ENCODE measurements at regions not wholly inside any gene's neighbourhood (a gene's known extent, or its start where the extent isn't known, plus 50 kb on each side); places are given as distances from the start of the nearest gene placed in this dataset.

DNA sequence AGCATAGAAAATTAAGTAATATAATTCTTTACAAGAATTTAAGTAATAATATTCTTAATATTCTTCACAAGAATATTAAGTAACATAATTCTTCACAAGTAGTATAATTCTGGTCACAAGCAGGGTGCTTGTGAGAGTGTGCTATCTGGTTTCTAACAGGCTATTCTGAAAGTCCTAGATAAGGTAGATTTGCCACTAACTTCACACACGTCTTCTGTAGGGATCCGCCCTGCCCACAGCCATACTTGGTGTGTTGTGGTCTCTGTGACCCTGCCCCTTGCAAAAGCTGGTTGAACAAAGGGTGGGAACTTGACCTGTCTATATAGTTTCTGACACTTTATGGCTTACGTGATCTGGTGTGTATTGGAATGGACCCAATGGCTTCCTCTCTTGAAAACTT lies 253.4 kb upstream of the MDFIC2 start:
- TF ChIP-seq, protein P1, sequence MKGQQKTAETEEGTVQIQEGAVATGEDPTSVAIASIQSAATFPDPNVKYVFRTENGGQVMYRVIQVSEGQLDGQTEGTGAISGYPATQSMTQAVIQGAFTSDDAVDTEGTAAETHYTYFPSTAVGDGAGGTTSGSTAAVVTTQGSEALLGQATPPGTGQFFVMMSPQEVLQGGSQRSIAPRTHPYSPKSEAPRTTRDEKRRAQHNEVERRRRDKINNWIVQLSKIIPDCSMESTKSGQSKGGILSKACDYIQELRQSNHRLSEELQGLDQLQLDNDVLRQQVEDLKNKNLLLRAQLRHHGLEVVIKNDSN (IDR thresholded peaks at IDR 0.05) = no peak
- no peak for TF ChIP-seq EP300 (IDR thresholded peaks at IDR 0.05; ENCODE audit: borderline replicate concordance)
- no peak for TF ChIP-seq TCF12 (IDR thresholded peaks at IDR 0.05; ENCODE audit: low read depth)
- no peak for TF ChIP-seq CREB1 (IDR thresholded peaks at IDR 0.05; ENCODE audit: low read depth)
- TF ChIP-seq TAF1 (IDR thresholded peaks at IDR 0.05; ENCODE audit: low read depth) = no peak
- no peak for TF ChIP-seq EGR1 (IDR thresholded peaks at IDR 0.05)
- no peak for TF ChIP-seq RAD21 (IDR thresholded peaks at IDR 0.05; ENCODE audit: low read depth)
- TF ChIP-seq REST (IDR thresholded peaks at IDR 0.05; ENCODE audit: low read depth) = no peak
